MM.1S (cell line): ENCODE measurements at regions not wholly inside any gene's neighbourhood (a gene's known extent, or its start where the extent isn't known, plus 50 kb on each side); places are given as distances from the start of the nearest gene placed in this dataset.

Experiments used
- DNase-seq: peaks from one replicate; pipeline ENCODE4 v3.0.0-alpha.2; 2015
- H2AFZ ChIP-seq: fragments of 300-600 bp; sonication (generic); 2 replicates; pipeline ENCODE4 v1.6.0; 2016; ENCODE audit warnings: antibody characterized with exemption, low read length
- H3F3A ChIP-seq: fragments of 300-600 bp; sonication (generic); 2 replicates; pipeline ENCODE4 v1.6.1; 2016; ENCODE audit warnings: mild to moderate bottlenecking, antibody characterized with exemption, low read length, moderate library complexity, mixed read lengths; ENCODE audit not compliant: insufficient read depth
- H3K27ac ChIP-seq: fragments of 300-600 bp; sonication (generic); 2 replicates; pipeline ENCODE4 v1.5.1; 2016; ENCODE audit warnings: mild to moderate bottlenecking, low read length
- H3K27me3 ChIP-seq: fragments of 300-600 bp; sonication (generic); replicated peaks from 2 replicates; pipeline ENCODE4 v1.6.0; 2016; ENCODE audit warnings: low read length; ENCODE audit not compliant: insufficient read depth
- H3K36me3 ChIP-seq: fragments of 300-600 bp; sonication (generic); replicated peaks from 2 replicates; pipeline ENCODE4 v1.6.1; 2016; ENCODE audit warnings: mild to moderate bottlenecking, low read length, mixed read lengths; ENCODE audit not compliant: insufficient read depth
- H3K4me1 ChIP-seq: fragments of 300-600 bp; sonication (generic); 2 replicates; pipeline ENCODE4 v1.6.1; 2016; ENCODE audit warnings: low read length, mixed read lengths
- H3K4me2 ChIP-seq: fragments of 300-600 bp; sonication (generic); 2 replicates; pipeline ENCODE4 v1.6.0; 2016; ENCODE audit warnings: low read depth, low read length
- H3K4me3 ChIP-seq: fragments of 300-600 bp; sonication (generic); 2 replicates; pipeline ENCODE4 v1.5.1; 2016; ENCODE audit warnings: low read length, mixed read lengths
- H3K79me2 ChIP-seq: fragments of 300-600 bp; sonication (generic); 2 replicates; pipeline ENCODE4 v1.6.1; 2016; ENCODE audit warnings: mixed run types, low read length, mixed read lengths
- H3K9ac ChIP-seq: fragments of 300-600 bp; sonication (generic); 2 replicates; pipeline ENCODE4 v1.6.1; 2016; ENCODE audit warnings: low read length, mixed read lengths
- H3K9me2 ChIP-seq: fragments of 300-600 bp; sonication (generic); replicated peaks from 2 replicates; pipeline ENCODE4 v1.6.1; 2016; ENCODE audit warnings: mild to moderate bottlenecking, low read length, mixed read lengths; ENCODE audit not compliant: insufficient read depth
- H3K9me3 ChIP-seq: fragments of 300-600 bp; sonication (generic); replicated peaks from 2 replicates; pipeline ENCODE4 v1.6.1; 2016; ENCODE audit warnings: mild to moderate bottlenecking, low read length, mixed read lengths; ENCODE audit not compliant: insufficient read depth
- H4K20me1 ChIP-seq: fragments of 300-600 bp; sonication (generic); 2 replicates; pipeline ENCODE4 v1.6.1; 2016; ENCODE audit warnings: mild to moderate bottlenecking, low read length, moderate library complexity, mixed read lengths; ENCODE audit not compliant: insufficient read depth
- CTCF ChIP-seq: fragments of 300-600 bp; sonication (generic); IDR thresholded peaks from 2 replicates; pipeline ENCODE4 v1.5.1; 2016; ENCODE audit warnings: antibody characterized with exemption, low read length, mixed read lengths
- EZH2 ChIP-seq: fragments of 300-600 bp; sonication (generic); optimal IDR thresholded peaks from 2 replicates; pipeline ENCODE3; 2017; ENCODE audit warnings: low read depth, mild to moderate bottlenecking, antibody characterized with exemption, low read length, mixed read lengths
- EZH2phosphoT487 ChIP-seq: fragments of 300-600 bp; sonication (generic); IDR thresholded peaks from 2 replicates; pipeline ENCODE4 v1.6.1; 2018; ENCODE audit warnings: antibody characterized with exemption, low read length

DNA sequence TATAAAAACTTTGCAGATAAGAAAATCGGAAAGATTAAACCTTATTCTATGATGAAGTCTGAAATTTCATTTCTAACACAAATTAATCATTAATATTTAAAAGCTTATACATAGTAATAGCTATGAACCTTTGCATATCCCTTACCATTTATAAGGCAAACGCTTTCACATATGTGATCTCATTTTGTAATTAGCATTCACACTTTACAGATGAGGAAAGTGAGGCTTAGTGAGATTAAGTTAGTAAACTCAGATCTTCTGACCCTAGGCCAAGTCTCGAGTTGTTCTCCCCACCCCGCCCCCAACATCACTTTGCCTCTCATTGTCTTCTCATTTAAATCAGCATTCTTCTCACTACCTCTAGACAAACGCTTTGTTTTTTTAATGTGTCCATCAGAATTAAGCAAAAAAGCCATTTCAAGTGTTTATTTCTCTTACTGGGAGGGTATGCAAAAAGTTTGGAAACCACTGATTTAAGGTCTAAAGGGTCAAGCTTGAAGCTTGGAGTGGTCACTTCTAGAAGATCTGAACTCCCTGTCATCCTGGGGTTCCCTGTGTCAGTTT lies 172.9 kb upstream of the BCL6 start:
- no peaks in the 10 kb centered on the region for H3K9me3 ChIP-seq
- TF ChIP-seq EZH2 (no peak), EZH2phosphoT487 (no peak), CTCF (no peak)
- no peaks in the 10 kb centered on the region for H3K79me2 ChIP-seq
- DNase-seq: no peak
- H3K4me2 ChIP-seq: no peak overlapping the region
- no peak overlapping the region for H3K27ac ChIP-seq
- no peak overlapping the region for H3K9ac ChIP-seq
- H3F3A ChIP-seq: no peaks in the 10 kb centered on the region
- H3K4me3 ChIP-seq: no peak overlapping the region
- no peak overlapping the region for H2AFZ ChIP-seq
- no peaks in the 10 kb centered on the region for H3K27me3 ChIP-seq
- H4K20me1 ChIP-seq: no peaks in the 10 kb centered on the region
- no peaks in the 10 kb centered on the region for H3K9me2 ChIP-seq
- H3K36me3 ChIP-seq: no peaks in the 10 kb centered on the region
- no peaks in the 10 kb centered on the region for H3K4me1 ChIP-seq

- no peak overlapping the region for H3K27ac ChIP-seq
- no peaks in the 10 kb centered on the region for H3F3A ChIP-seq
- TF ChIP-seq EZH2: no peak
- TF ChIP-seq CTCF: no peak
- no peak for TF ChIP-seq EZH2phosphoT487
- H4K20me1 ChIP-seq: no peaks in the 10 kb centered on the region
- H3K27me3 ChIP-seq: no peaks in the 10 kb centered on the region
- H3K4me3 ChIP-seq: no peak overlapping the region
- H3K4me2 ChIP-seq: no peak overlapping the region
- H3K4me1 ChIP-seq: no peaks in the 10 kb centered on the region
- no peak overlapping the region for H3K9ac ChIP-seq
- H3K9me3 ChIP-seq: no peaks in the 10 kb centered on the region
- H3K36me3 ChIP-seq: no peaks in the 10 kb centered on the region
- no peak for DNase-seq
- H2AFZ ChIP-seq: no peak overlapping the region
- no peaks in the 10 kb centered on the region for H3K9me2 ChIP-seq
- no peaks in the 10 kb centered on the region for H3K79me2 ChIP-seq
Measured at GRCh38 chr3:187919048-187919447, 173.8 kb upstream of the BCL6 start.

DNA sequence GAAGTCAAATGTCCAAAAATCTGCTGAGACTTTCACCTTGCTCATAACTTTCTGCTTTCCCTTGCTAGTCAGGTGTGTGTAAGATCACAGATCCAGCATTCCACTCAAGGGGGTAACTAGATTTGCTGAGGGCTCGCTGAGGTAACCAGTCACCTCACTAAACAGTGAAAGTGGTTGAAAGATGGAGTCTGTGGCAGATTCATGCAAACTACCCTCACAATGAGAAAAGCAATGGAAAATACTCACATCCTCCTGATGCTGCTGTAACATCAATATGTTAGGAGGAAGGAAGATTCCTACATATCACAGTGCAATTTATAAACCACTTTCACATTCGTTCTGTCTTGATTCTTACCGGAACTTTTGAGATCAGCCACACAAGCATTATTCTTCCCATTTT lies 174.3 kb upstream of the BCL6 start:
- DNase-seq: no peak
- Histone ChIP-seq H3K27ac (no peak overlapping the region), H3K4me3 (no peak overlapping the region), H3K9me3 (no peaks in the 10 kb centered on the region), H2AFZ (no peak overlapping the region), H4K20me1 (no peaks in the 10 kb centered on the region), H3K9me2 (no peaks in the 10 kb centered on the region), H3K4me2 (no peak overlapping the region), H3K36me3 (no peaks in the 10 kb centered on the region), H3K27me3 (no peaks in the 10 kb centered on the region), H3F3A (no peaks in the 10 kb centered on the region), H3K9ac (no peak overlapping the region), H3K79me2 (no peaks in the 10 kb centered on the region), H3K4me1 (no peaks in the 10 kb centered on the region)
- TF ChIP-seq CTCF (no peak), EZH2phosphoT487 (no peak), EZH2 (no peak)
